Retinal pigment epithelial cell (primary cell): ENCODE measurements at regions not wholly inside any gene's neighbourhood (a gene's known extent, or its start where the extent isn't known, plus 50 kb on each side); places are given as distances from the start of the nearest gene placed in this dataset.

Source experiments
- DNase-seq: peaks from one replicate; pipeline ENCODE4 v3.0.0-alpha.2; 2010; ENCODE audit warnings: low read depth
- H3K4me3 ChIP-seq: 2 replicates; pipeline ENCODE4 v1.5.1; 2011; ENCODE audit warnings: mild to moderate bottlenecking, low read length, control low read depth, moderate library complexity
- CTCF ChIP-seq: conservative IDR thresholded peaks from 2 replicates; pipeline ENCODE4 v1.5.1; 2011; ENCODE audit warnings: low read depth, low read length, control low read depth, inconsistent platforms

- DNase-seq = no peak
- H3K4me3 ChIP-seq = no peak overlapping the region
- TF ChIP-seq CTCF = peak; percentile 4
Observed at GRCh38 chr20:39105551-39105950, 143.4 kb downstream of the DHX35 start.

GRCh38 chr20:39103732-39104131 is 141.6 kb downstream of the DHX35 start:
- DNase-seq = no peak
- TF ChIP-seq CTCF = no peak
- H3K4me3 ChIP-seq = no peak overlapping the region

- DNase-seq = no peak
- H3K4me3 ChIP-seq = no peak overlapping the region
- TF ChIP-seq CTCF = no peak
Observed at GRCh38 chr20:39103305-39103704, 141.2 kb downstream of the DHX35 start.

- no peak overlapping the region for H3K4me3 ChIP-seq
- no peak for DNase-seq
- TF ChIP-seq CTCF = no peak
Observed at GRCh38 chr20:39101895-39102294, 139.8 kb downstream of the DHX35 start.

GRCh38 chr20:39100691-39101090 is 138.5 kb downstream of the DHX35 start:
- no peak for DNase-seq
- no peak for TF ChIP-seq CTCF
- no peak overlapping the region for H3K4me3 ChIP-seq

- DNase-seq = no peak
- TF ChIP-seq CTCF = no peak
- no peak overlapping the region for H3K4me3 ChIP-seq
Observed at GRCh38 chr20:39097889-39098288, 135.7 kb downstream of the DHX35 start.

- no peak overlapping the region for H3K4me3 ChIP-seq
- DNase-seq = no peak
- TF ChIP-seq CTCF = no peak
Observed at GRCh38 chr20:39095870-39096269, 133.7 kb downstream of the DHX35 start.
